ENCODE measurements at regions not wholly inside any gene's neighbourhood (a gene's known extent, or its start where the extent isn't known, plus 50 kb on each side); places are given as distances from the start of the nearest gene placed in this dataset.

DNA sequence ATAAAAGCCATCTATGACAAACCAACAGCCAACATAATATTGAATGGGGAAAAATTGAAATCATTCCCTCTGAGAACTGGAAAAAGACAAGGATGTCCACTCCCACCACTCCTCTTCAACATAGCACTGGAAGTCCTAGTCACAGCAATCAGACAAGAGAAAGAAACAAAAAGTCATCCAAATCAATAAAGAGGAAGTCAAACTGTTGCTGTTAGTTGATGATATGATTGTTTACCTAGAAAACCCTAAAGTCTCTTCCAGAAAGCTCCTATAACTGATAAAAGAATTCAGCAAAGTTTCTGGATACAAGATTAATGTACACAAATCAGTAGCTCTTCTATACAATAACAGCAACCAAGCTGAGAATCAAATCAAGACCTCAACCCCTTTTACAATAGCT is 285.1 kb upstream of the PHF14 start:
- no peak overlapping the region for H3K4me3 ChIP-seq
- no peak for TF ChIP-seq CTCF (IDR thresholded peaks at IDR 0.05)
- H3K9me3 ChIP-seq, result peaks cover 4% of the 10 kb centered on the region
- no peaks in the 10 kb centered on the region for H3K27me3 ChIP-seq (replicated peaks; ENCODE audit: insufficient read depth)
- DNase-seq (ENCODE audit: low spot score), result no peak
- ATAC-seq (ENCODE audit: insufficient number of reproducible peaks, low FRiP score, low read depth), result no peak
- no peak overlapping the region for H3K27ac ChIP-seq
- H3K36me3 ChIP-seq, result no peaks in the 10 kb centered on the region
- H3K4me1 ChIP-seq (ENCODE audit: control insufficient read depth in 1 of 2, low read depth in 2 of 2), result no peaks in the 10 kb centered on the region

DNA sequence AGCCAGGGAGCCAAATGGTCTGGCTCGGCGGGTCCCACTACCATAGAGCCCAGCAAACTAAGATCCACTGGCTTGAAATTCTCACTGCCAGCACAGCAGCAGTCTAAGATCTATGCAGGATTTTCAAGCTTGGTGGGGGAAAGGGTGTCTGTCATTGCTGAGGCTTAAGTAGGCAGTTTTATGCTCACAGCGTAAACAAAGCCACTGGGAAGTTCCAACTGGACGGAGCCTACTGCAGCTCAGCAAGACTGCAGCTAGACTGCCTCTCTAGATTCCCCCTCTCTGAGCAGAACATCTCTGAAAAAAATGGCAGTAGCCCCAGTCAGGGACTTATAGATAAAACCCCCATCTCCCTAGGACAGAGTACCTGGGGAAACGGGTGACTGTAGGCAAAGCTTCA is 277.6 kb upstream of the PHF14 start:
- no peak for ATAC-seq (ENCODE audit: insufficient number of reproducible peaks, low FRiP score, low read depth)
- no peak overlapping the region for H3K27ac ChIP-seq
- no peak for DNase-seq (ENCODE audit: low spot score)
- no peaks in the 10 kb centered on the region for H3K36me3 ChIP-seq
- H3K27me3 ChIP-seq (replicated peaks; ENCODE audit: insufficient read depth), result no peaks in the 10 kb centered on the region
- TF ChIP-seq CTCF (IDR thresholded peaks at IDR 0.05), result no peak
- no peaks in the 10 kb centered on the region for H3K4me1 ChIP-seq (ENCODE audit: control insufficient read depth in 1 of 2, low read depth in 2 of 2)
- no peak overlapping the region for H3K4me3 ChIP-seq
- H3K9me3 ChIP-seq, result no peaks in the 10 kb centered on the region

DNA sequence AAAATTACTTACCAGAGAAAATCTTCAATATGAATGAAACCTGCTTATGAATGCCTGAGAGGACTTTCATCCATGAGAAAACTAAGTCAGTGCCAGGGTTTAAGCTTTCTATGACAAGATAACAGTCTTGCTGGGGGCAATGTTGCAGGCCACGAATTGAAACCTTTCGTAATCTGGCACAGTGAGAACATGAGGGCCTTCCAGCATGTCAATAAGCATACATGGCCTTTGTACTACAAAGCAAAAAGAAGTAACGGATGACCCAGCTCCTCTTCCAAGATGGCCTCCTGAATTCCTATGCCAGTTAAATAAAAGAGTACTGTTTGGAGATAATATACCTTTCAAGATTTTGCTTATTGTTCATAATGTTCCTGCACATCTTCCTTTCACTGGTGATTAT is 270.6 kb upstream of the PHF14 start:
- no peaks in the 10 kb centered on the region for H3K9me3 ChIP-seq
- no peak for ATAC-seq (ENCODE audit: insufficient number of reproducible peaks, low FRiP score, low read depth)
- TF ChIP-seq CTCF (IDR thresholded peaks at IDR 0.05), result no peak
- H3K36me3 ChIP-seq, result no peaks in the 10 kb centered on the region
- no peak for DNase-seq (ENCODE audit: low spot score)
- H3K27ac ChIP-seq, result no peak overlapping the region
- no peaks in the 10 kb centered on the region for H3K4me1 ChIP-seq (ENCODE audit: control insufficient read depth in 1 of 2, low read depth in 2 of 2)
- no peaks in the 10 kb centered on the region for H3K27me3 ChIP-seq (replicated peaks; ENCODE audit: insufficient read depth)
- no peak overlapping the region for H3K4me3 ChIP-seq

GRCh38 chr7:10703981-10704380 is 269.7 kb upstream of the PHF14 start:
- no peaks in the 10 kb centered on the region for H3K4me1 ChIP-seq (ENCODE audit: control insufficient read depth in 1 of 2, low read depth in 2 of 2)
- H3K9me3 ChIP-seq, result no peaks in the 10 kb centered on the region
- H3K27ac ChIP-seq, result no peak overlapping the region
- TF ChIP-seq CTCF (IDR thresholded peaks at IDR 0.05), result no peak
- ATAC-seq (ENCODE audit: insufficient number of reproducible peaks, low FRiP score, low read depth), result no peak
- H3K36me3 ChIP-seq, result no peaks in the 10 kb centered on the region
- no peak for DNase-seq (ENCODE audit: low spot score)
- no peak overlapping the region for H3K4me3 ChIP-seq
- H3K27me3 ChIP-seq (replicated peaks; ENCODE audit: insufficient read depth), result no peaks in the 10 kb centered on the region

GRCh38 chr7:10704653-10705052 is 269.0 kb upstream of the PHF14 start:
- Histone ChIP-seq H3K36me3 (no peaks in the 10 kb centered on the region), H3K27ac (no peak overlapping the region), H3K27me3 (replicated peaks; ENCODE audit: insufficient read depth) (no peaks in the 10 kb centered on the region), H3K4me3 (no peak overlapping the region), H3K4me1 (ENCODE audit: control insufficient read depth in 1 of 2, low read depth in 2 of 2) (no peaks in the 10 kb centered on the region), H3K9me3 (no peaks in the 10 kb centered on the region)
- ATAC-seq (ENCODE audit: insufficient number of reproducible peaks, low FRiP score, low read depth) (no peak), DNase-seq (ENCODE audit: low spot score) (no peak)
- no peak for TF ChIP-seq CTCF (IDR thresholded peaks at IDR 0.05)

Measured in thoracic aorta (tissue), 2 donors.